ENCODE measurements at regions not wholly inside any gene's neighbourhood (a gene's known extent, or its start where the extent isn't known, plus 50 kb on each side); places are given as distances from the start of the nearest gene placed in this dataset.

- TF ChIP-seq CTCF (conservative IDR thresholded peaks at IDR 0.05) (no peak), EZH2 (IDR thresholded peaks at IDR 0.05; ENCODE audit: low read depth) (no peak)
These were observed 170.7 kb upstream of the CDKN3 start for GRCh38 chr14:54226103-54226502.
